NCI-H128 (cell line): ENCODE measurements at regions not wholly inside any gene's neighbourhood (a gene's known extent, or its start where the extent isn't known, plus 50 kb on each side); places are given as distances from the start of the nearest gene placed in this dataset.

Experiments used
- DNase-seq: peaks from one replicate; lab custom pipeline; 2025; ENCODE audit not compliant: unreplicated experiment; lab: John Stamatoyannopoulos, UW

- no peak for DNase-seq
Measured at GRCh38 chr20:19945732-19946670, 71.2 kb upstream of the NAA20 start.

GRCh38 chr20:19947611-19948264 lies 69.4 kb upstream of the NAA20 start:
- no peak for DNase-seq

GRCh38 chr20:19949195-19949867 lies 67.8 kb upstream of the NAA20 start:
- no peak for DNase-seq

GRCh38 chr20:19950042-19950441 lies 67.1 kb upstream of the NAA20 start:
- DNase-seq, result no peak

GRCh38 chr20:19952392-19952791 lies 64.8 kb upstream of the NAA20 start:
- no peak for DNase-seq

GRCh38 chr20:19953606-19954005 lies 63.6 kb upstream of the NAA20 start:
- DNase-seq, result no peak

GRCh38 chr20:19956976-19957375 lies 60.2 kb upstream of the NAA20 start:
- DNase-seq, result no peak

- DNase-seq, result no peak
Measured at GRCh38 chr20:19958219-19958618, 58.9 kb upstream of the NAA20 start.

GRCh38 chr20:19958928-19959327 lies 58.2 kb upstream of the NAA20 start:
- DNase-seq, result no peak

- DNase-seq, result no peak
Measured at GRCh38 chr20:19960745-19961144, 56.4 kb upstream of the NAA20 start.

- DNase-seq, result no peak
Measured at GRCh38 chr20:19961293-19961692, 55.9 kb upstream of the NAA20 start.

GRCh38 chr20:19962958-19963357 lies 54.2 kb upstream of the NAA20 start:
- no peak for DNase-seq

GRCh38 chr20:19964289-19965265 lies 52.6 kb upstream of the NAA20 start:
- DNase-seq, result no peak

GRCh38 chr20:19966840-19967239 lies 50.3 kb upstream of the NAA20 start:
- DNase-seq, result no peak
